AG04449 (cell line): ENCODE measurements at regions not wholly inside any gene's neighbourhood (a gene's known extent, or its start where the extent isn't known, plus 50 kb on each side); places are given as distances from the start of the nearest gene placed in this dataset.
"Not testable (repeated sequence)": the region's sequence is repeated elsewhere in the genome, so short reads cannot be mapped to it uniquely, and the experiment has no call there.

Experiments
- CTCF ChIA-PET: fragments of 350-600 bp; formaldehyde crosslinking; extraction: SDS; loops from one replicate; lab custom pipeline; 2021; ENCODE audit warnings: antibody characterized with exemption; lab: Yijun Ruan, JAX
- POLR2A ChIA-PET: fragments of 400-600, 350-600 bp; formaldehyde crosslinking; extraction: SDS; loops from one replicate; lab custom pipeline; 2020; ENCODE audit warnings: antibody characterized with exemption, inconsistent platforms; lab: Yijun Ruan, JAX
- DNase-seq: peaks from one replicate; pipeline ENCODE4 v3.0.0-alpha.2; 2010; ENCODE audit warnings: low read depth, low spot score
- H3K4me3 ChIP-seq: 2 replicates; pipeline ENCODE4 v1.5.1; 2011; ENCODE audit warnings: low read depth, mild to moderate bottlenecking, control low read depth, low read length
- CTCF ChIP-seq: IDR thresholded peaks from one replicate; pipeline ENCODE4 v1.5.1; 2011; ENCODE audit warnings: mild to moderate bottlenecking, moderate library complexity, low read length, control low read depth, inconsistent platforms; ENCODE audit not compliant: insufficient read depth; ENCODE audit errors: missing control alignments

GRCh38 chr4:56148428-56148827 is 199.7 kb downstream of the CEP135 start:
- CTCF ChIA-PET: no interaction called here
- POLR2A ChIA-PET: no interaction called here
- TF ChIP-seq CTCF: no peak
- DNase-seq: no peak
- no peak overlapping the region for H3K4me3 ChIP-seq

DNA sequence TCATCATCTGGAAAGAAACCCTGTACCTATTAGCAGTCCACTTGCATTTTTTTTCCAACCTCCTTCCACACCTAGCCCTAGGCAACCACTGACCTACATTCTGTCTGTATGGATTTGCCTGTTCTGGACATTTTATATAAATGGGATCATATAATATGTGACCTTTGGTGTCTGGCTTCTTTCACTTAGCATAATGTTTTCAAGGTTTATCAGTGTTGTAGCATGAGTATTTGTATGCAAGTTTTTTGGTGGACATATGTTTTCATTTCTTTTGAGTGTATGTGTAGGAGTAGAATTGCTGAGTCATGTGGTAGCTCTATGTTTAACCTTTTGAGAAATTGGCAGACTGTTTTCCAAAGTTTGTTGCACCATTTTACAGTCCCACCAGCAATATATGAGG is 198.6 kb downstream of the CEP135 start:
- no peak overlapping the region for H3K4me3 ChIP-seq
- ChIA-PET CTCF (no interaction called here), POLR2A (no interaction called here)
- TF ChIP-seq CTCF: no peak
- no peak for DNase-seq

DNA sequence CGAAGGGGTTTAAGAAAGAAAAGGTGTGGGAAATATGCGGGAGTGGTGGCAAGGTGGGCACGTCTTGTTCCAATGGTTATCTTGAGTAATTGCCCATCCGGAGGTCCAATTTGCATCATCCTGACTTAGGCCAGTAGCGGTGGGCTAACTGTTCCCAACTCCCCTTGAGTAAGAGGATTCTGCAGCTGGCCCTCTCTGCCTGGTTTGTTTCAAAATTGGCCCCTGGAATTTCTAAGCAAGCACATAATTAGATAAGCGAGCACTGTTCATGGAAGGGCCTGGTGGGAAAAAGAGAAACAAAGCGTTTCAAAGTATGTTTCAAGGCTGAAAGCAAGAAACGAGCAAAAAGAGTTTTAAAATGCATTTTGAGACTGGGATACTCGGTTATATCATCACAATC is 198.2 kb downstream of the CEP135 start:
- TF ChIP-seq CTCF: no peak
- ChIA-PET POLR2A (no interaction called here), CTCF (no interaction called here)
- no peak for DNase-seq
- H3K4me3 ChIP-seq: no peak overlapping the region

DNA sequence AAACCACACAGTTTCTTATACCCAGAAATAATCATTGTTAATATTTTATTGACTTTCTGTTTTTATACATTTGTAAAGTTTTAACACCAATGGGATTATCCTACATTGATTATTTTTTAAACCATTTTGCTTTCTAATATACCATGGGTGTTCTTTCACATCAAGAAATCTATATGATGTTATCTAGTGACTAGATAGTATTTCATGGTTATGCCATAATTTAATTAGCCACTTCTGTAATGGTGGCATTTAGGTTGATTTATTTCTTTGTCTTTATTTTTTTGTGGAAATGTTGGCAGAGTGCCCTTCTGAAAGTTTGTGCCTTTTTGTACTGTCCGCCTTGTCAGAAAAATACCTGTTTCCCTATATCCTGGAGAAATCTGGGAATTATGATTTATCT is 193.3 kb downstream of the CEP135 start:
- CTCF ChIA-PET: no interaction called here
- TF ChIP-seq CTCF: no peak
- no peak for DNase-seq
- no peak overlapping the region for H3K4me3 ChIP-seq
- POLR2A ChIA-PET: no interaction called here

- POLR2A ChIA-PET: no interaction called here
- no peak overlapping the region for H3K4me3 ChIP-seq
- no peak for TF ChIP-seq CTCF
- no peak for DNase-seq
- CTCF ChIA-PET: interaction anchor here (1.0 kb wide), 1 partner anchor 9 kb away, joined by 3 read pairs; no protein-coding TSS in a partner anchor
Measured at GRCh38 chr4:56139241-56139827, 190.6 kb downstream of the CEP135 start.

DNA sequence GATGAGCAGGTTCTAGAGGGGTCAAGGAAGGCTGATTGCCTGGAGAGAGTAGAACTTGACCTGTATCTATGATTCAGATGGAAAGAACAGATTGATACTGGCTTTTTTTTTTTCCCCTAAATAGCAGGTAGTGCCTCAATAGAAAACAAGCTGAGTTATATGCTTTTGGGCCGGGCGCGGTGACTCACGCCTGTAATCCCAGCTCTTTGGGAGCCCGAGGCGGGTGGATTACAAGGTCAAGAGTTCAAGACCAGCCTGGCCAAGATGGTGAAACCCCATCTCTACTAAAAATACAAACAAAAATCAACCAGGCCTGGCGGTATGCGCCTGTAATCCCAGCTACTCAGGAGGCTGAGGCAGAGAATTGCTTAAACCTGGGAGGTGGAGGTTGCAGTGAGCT is 186.1 kb downstream of the CEP135 start:
- H3K4me3 ChIP-seq, DNase-seq, POLR2A ChIA-PET: not testable (repeated sequence)
- CTCF ChIA-PET: interaction anchor here (1.0 kb wide), 1 partner anchor 268 kb away, joined by 3 read pairs; no protein-coding TSS in a partner anchor

- no peak overlapping the region for H3K4me3 ChIP-seq
- no peak for DNase-seq
- CTCF ChIA-PET: interaction anchor here (1.0 kb wide), 1 partner anchor 268 kb away, joined by 3 read pairs; no protein-coding TSS in a partner anchor
- POLR2A ChIA-PET: no interaction called here
- no peak for TF ChIP-seq CTCF
Measured at GRCh38 chr4:56134266-56134665, 185.5 kb downstream of the CEP135 start.
